GM21526 (cell line): ENCODE measurements at regions not wholly inside any gene's neighbourhood (a gene's known extent, or its start where the extent isn't known, plus 50 kb on each side); places are given as distances from the start of the nearest gene placed in this dataset.
A peak's percentile ranks its signal among the peaks of the same experiment; 100 is the strongest.

Experiments
- ATAC-seq: cut with Tn5 transposase; IDR thresholded peaks from one replicate; pipeline ENCODE4 v1.9.1; 2021; ENCODE audit warnings: moderate library complexity; ENCODE audit not compliant: unreplicated experiment, low FRiP score

GRCh38 chr11:92685049-92685448 is 284.4 kb upstream of the MTNR1B start:
- no peak for ATAC-seq

- no peak for ATAC-seq
Observed at GRCh38 chr11:92687724-92688123, 281.7 kb upstream of the MTNR1B start.

DNA sequence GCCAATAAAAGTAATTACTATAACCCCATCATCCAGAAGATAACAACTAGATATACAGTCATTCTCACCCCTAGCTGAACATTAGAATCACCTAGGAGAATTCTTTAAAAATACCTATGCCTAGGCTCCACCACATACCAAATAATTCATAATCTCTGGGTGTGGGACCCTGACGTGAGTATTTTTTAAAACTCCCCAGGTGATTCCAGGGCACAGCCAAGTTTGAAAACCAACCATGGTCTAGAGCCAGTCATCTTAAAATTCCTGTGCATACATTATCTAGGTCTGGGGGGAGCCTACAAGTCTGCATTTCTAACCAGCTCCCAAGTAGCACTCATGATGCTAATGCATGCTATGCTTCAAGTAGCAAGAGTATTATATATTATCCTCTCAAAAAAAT is 281.0 kb upstream of the MTNR1B start:
- no peak for ATAC-seq

DNA sequence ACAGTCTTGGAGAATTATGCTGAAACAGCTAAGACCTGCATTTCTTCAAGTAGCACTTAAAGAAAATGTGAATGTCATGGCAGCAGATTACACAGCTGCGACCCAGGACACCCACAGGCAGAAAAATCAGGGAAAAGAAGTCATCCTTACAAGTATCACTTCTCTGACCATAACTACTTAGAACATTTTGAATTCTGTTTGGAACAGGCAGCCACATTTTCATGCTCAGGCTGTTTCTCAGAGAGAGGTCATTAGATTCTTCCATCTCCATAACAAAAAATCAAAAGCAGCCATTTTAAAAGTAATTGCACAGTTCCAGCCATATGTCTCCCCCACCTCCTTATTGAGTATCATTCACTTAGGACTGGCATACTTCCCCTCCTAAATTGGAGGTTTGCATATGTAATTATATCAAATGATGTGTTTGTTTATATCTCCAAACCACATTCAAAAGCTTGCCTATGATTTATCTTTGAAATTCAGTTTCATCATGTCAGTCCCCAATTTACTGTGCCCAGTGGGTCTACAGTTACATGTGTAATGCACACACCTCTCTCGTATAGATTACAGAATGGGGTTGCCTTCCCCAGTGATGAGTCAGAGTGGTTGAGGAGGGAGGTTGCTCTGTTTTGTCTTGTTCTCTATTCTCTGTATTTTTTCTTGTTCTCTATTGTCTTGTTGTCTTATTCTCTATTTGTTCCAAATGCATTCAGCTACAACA is 276.5 kb upstream of the MTNR1B start:
- ATAC-seq = no peak

DNA sequence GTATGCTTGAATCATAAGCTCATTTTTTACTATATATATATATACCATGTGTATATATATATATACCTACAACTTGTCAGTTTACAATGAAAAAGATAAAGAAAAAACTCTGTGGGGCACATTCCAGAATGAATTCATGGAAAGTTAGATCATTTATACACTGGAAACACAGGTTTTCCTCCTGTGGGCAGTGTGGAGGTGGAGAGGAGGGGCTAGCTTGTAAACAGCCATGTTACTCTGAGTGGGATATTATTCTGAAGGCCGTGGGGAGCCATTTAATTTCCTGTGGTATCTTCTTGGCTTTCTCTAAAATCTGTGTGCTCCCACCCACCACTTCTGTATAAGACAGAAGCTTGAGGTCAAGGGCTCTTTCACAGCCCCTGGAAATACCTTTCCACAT is 273.4 kb upstream of the MTNR1B start:
- ATAC-seq = no peak

GRCh38 chr11:92697461-92698312 is 271.8 kb upstream of the MTNR1B start:
- peak; percentile 59 for ATAC-seq

GRCh38 chr11:92698742-92699141 is 270.7 kb upstream of the MTNR1B start:
- no peak for ATAC-seq

DNA sequence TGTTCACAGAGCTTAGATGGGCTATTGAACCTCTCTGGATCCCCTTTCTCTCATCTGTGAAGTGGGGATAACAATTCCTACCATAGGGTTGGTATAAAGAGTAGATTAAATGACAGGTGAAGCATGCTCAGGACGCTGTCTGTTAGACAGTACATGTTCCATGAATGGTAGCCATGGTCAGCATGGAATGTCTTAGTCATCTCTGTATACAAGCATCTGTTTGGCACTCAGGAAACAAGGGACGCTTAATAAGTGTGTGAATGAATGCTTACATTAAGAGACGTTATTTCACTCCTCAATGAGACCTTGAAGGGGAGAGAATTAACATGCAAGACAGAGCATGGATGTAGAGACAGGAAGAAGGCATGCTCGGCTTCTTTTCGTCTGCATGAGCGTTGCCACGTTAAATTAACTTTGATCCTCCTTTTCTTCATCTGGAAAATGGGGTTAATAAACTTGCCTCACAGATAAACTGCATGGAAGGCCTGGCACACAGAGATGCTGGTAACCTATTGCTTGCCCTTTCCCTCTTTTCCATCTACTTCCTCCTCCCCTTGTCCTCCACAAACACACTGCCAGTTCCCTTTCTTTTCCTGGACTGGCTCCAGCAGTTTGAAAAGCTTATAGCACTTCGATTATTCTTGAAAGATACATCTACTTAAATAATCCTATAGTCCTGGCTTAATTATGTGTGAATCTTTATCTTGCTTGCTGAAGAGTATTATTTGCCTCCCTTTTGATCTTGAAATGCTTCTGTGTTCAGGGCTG is 267.2 kb upstream of the MTNR1B start:
- ATAC-seq = no peak

DNA sequence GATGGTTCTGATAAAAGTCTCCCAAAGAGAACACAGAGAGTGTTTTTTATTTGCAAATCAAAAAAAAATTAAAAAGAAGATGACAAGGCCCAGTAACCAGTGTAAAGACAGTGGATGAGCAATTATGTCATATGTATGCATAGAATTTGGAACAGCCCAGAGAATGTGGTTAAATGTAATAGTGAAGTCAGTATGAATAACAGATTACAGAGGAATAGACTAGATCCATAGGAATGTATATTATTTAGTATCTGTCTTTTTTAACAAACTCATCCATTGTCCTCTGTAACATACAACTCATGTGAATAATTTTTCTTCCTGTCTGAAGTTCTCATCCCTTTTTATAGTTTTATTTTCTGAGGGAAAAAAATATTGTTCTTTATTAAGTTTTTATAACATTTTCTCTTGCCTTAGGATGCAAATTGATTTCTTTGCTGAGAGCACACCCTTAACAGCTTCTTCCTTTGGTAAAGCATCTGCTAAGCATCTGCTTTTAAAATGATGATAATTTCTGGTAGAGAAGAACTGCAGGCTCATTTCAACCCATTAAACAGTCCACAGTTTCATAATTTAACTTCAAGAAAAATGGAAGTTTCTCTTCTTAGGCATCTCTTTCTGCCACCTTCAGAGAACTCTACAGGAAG is 266.5 kb upstream of the MTNR1B start:
- no peak for ATAC-seq

GRCh38 chr11:92703449-92703830 is 266.0 kb upstream of the MTNR1B start:
- ATAC-seq = no peak

DNA sequence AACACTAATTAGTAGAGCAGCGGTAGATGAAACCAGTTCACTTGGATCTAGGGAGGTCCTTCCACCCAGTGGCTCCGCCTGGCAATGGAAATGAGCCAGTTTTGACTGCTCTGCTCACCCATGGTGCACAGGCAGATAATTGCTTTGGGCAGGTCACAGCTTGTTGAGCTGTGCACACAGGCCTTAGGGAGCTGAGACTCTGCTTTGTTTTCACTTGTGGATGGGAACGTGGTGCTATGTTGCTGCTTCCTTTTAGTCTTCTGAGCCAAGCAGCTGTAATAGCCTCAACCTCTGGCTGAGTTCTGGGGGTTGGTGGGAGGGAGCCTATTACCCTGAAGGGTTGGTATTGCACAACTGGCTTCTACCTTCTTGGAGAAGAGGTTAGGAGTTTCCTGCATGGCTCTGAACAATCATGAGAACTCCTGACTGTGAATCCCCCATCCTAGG is 262.3 kb upstream of the MTNR1B start:
- ATAC-seq = no peak

- ATAC-seq = no peak
Observed at GRCh38 chr11:92707665-92708064, 261.8 kb upstream of the MTNR1B start.

DNA sequence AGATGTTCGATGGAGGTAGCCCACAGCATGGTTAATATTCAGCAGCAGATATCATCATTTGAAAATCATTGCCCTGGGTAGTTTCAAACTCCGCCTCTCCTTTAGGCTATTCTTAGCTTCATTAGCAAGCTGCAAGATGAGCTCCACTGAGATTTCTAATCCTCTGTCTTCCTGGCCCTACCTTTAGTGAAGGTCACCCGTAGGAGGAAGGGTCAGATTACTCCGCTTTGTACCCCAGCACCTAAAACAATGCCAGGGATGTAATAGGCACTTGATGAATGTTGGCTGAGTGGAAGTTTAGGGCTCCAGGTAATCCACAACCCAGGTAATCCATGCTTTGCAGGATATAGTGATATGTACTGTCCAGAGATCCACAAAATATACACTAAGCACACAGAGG is 260.1 kb upstream of the MTNR1B start:
- ATAC-seq = no peak

DNA sequence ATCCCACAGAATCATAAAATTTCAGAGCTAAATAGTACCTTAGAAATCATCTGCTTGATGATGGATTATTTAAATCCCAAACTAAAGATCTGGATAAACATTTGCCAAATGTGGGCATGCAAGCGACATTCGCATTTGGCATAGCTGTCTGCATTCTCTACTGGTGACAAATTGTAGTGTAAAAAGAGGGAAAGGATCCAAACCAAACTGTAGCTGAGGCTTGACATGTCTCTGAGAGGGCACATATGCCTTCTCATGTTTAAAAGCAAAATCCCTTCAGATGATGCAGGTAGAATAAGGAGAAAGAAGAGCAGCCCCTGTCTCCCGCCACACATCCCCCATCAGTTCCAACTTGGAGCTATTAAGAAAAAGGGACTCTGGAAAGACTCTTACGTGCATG is 257.5 kb upstream of the MTNR1B start:
- ATAC-seq = no peak

GRCh38 chr11:92714111-92714510 is 255.3 kb upstream of the MTNR1B start:
- no peak for ATAC-seq

DNA sequence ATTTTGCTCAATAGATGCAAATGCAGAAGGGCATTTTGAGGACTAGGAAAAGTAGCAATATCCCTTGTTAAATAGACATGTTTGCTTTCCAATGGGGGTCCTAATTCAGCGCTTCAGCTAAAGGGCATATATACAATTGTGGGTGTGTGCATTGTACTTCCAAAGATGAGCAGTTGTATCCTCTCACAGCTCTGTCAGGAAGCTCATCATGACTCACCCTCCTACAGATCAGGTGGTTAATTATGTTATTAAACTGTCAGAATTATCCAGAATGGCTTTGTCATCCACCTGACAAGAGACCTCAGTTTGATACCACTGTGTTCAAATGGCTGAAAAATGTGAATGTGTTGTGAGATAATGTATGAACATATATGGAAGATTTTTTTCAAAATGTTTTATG is 252.2 kb upstream of the MTNR1B start:
- ATAC-seq = no peak

GRCh38 chr11:92720385-92720784 is 249.1 kb upstream of the MTNR1B start:
- no peak for ATAC-seq

DNA sequence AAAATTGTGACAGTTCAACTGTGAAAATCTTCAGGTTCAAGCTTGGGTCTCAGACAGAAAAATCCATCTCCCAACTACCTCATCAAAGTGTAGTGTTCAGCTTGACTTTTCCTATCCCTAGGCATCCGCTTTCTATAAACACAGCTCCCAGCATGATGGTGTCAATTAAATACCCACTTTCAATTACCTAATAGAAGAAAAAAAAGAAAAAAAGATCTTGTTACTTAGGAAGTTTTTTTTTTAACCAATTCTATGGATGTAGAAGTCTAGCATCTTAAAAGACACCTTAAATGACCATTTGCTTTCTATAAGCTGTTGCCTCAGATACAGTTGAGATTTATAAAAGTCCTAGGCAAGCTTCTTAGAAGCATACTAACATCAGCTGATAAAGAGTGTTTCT is 244.1 kb upstream of the MTNR1B start:
- ATAC-seq = no peak

DNA sequence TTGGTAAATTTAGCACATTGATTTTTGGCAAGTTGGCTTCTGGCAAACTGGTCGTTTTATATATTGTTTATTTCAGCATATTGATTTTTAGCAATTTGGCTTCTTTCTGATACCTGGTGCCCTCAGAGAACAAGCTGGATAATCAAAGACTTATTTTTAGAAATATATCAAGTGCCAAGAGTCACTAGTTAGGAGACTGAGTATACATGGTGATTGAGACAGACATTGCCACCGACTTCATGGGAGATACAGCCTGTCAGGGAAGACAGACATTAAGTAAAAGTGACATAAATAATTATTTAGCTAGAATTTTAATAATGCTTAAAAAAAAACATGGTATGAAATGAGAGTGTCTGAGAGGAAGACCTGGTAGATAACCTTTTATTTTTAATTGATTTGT is 242.3 kb upstream of the MTNR1B start:
- no peak for ATAC-seq

DNA sequence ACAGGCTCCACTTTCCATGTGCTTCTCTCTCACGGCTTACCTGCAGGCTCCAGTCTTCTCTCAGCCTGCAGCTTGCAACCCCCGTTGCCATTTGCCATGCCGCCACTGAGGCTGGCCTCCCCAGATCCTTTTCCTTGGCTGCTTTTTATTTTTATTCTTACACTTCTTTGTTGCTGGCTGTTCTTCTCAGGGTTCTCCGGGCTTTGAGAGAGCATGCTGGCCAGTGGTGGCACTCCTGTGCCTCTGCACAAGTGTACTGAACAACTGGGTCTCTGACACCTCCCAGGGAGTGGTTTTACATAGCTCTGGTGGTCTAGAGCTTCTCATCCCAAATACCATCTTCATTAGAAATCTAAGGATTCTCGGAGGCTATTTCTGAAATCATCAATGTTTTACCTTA is 241.7 kb upstream of the MTNR1B start:
- no peak for ATAC-seq

DNA sequence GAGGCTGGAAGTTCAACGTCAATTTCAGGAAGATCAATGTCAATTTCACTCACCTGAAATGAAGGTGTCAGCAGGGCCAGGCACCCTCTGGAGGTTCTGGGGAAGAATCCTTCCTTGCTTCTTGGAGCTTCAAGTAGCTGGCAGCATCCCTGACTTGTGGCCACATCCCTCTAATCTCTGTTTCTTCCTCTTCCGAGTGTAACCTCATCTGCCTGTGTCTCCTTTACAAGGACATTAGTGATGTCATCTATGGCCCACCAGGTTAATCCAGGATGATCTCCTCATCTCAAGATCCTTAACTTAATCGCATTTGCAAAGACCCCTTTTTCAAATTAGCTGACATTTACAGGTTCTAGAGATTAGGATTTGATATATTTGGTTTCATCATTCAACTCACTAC is 240.8 kb upstream of the MTNR1B start:
- ATAC-seq = no peak
